NCI-H1436 treated with DMSO at 0.1 percent for 48 hours (cell line): ENCODE measurements at regions not wholly inside any gene's neighbourhood (a gene's known extent, or its start where the extent isn't known, plus 50 kb on each side); places are given as distances from the start of the nearest gene placed in this dataset.

Source experiments
- DNase-seq: peaks from one replicate; lab custom pipeline; 2025; lab: John Stamatoyannopoulos, UW

DNA sequence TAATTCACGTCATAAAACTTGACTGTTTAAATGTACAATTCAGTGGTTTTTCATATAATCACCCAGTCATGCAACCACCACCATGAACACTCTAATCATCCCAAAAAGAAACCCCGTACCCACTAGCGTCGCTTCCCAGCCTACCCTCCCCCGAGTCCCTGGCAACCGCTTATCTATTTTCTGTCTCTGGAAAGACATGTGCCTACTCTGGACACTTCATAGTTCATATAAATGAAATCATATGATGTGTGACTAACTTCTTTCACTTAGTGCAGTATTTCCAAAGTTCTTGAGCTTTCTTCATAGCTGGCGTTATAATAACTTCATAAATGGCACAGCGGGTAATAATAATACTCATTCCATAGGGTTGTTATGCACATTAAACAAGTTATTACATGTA, 215.2 kb downstream of the MYLK4 start:
- DNase-seq: no peak

DNA sequence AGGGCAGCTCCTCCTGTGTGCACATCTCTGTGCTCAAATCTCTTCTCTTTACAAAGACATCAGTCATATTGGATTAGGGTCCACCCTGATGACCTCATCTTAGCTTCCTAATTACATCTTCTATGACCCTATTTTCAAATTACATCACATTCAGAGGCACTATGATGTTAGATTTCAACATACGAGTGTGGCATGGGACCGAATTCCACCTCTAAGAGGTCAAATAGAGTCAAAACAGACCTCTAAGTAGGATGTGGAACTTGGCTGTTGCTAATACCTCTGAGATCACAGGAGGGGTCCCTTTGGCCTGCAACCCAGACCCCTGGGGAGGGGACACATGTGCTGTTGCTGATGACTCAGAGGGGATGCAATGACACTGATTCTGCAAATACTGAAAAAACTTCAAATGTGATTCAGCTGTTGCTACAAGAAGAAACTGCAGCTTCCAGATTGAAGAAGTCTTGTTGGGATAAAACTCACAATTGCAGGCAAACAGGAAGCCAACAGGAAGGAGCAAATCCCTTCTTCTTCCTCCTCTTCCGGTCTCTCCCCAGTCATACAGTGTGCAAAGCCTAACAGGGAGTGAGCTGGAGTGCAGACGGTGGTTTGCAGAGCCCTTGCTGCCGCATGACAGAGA, 216.2 kb downstream of the MYLK4 start:
- DNase-seq: no peak

DNA sequence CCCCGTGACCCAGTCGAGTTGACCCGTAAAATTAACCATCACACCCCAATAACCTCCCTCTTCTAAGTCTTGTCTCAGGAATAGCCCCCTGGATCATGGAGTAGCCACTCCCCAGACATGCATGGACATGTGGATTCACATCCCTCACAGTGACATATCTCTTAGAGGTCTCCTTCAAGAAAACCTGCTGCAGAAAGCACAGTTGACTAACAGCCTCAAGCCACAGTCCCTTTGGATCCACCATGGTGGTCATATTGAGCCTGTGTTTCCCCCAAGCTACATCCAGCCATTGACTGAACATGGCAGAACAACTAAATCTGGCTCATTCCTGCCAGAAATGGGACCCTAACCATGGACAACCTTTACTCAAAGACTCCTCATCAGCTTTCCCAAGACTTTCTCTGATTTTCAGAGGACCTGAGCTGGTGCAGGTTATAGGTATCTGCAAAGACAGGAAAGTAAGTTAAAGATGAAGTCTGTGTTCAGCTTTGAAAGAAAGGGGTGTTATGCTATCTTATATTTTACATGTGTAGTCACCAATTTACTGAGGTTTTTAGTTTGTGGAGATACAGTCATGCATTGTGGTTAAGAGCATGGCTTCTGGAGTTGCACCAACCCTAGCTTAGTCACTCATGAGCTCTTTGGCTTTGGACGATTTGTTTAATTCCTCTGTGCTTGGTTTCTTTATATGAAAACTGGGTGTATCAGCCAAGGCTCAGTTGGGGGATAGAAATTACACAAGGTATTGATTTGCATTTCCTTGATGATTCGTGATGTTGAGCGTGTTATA, 219.1 kb downstream of the MYLK4 start:
- no peak for DNase-seq

DNA sequence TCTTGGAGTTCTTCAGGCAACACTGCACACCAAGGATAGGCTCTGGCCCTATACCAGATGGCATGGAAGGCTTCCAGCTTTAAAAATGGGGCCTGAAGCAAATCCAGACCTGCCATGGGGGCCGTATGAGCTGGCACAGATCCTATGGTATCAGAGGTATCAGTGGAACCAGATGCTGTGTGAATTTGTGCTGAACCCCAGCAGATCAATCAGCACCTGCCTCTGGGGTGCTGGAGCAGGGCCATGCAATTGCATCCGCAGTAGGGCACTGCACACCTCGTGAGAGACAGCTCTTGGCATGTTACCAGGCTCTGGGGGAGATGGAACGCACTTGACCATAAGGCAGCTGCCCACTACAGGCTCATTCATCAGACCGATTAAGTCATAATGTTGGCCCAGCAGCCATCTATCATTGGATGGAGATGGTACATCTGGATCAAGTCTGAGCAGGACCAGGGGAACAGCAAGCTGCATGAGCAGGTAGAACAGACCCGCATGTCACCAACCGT, 221.5 kb downstream of the MYLK4 start:
- no peak for DNase-seq

DNA sequence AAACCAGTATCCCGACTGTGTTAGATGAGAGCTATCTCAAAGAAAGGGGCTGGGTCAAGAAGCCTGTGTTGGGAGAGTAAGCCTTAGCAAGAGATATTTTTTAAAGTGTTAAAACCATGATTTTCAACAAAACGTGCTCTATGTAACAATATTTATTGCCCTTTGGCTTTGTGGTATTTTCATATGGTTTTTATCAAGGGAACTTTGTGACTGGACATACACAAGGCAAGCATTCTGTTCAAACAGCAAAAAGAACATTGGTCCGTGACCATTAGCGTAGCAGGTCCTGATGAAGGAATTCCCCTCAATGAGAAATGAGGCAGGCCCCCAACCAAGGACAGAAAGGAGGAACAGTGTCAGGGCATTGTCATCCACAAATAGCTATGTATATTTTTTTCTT, 222.6 kb downstream of the MYLK4 start:
- DNase-seq: no peak

DNA sequence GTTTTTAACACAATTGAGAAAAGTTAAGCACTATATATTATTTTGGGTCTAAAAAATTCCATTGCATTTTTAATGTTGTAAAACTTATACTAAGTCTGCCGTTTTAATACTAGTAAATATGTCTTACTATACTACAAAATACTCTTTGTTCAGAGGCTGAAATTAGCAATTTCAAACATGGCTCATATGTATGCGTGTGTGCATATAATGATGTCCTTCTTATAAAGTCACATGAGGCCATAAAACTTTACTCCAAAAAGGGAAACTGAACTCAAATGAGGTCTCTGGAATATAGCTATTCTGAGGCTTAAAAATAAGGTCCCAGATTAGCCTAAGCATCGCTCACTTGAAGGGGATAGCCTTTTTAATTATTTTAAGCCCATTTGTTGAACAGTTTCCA, 224.0 kb downstream of the MYLK4 start:
- no peak for DNase-seq

DNA sequence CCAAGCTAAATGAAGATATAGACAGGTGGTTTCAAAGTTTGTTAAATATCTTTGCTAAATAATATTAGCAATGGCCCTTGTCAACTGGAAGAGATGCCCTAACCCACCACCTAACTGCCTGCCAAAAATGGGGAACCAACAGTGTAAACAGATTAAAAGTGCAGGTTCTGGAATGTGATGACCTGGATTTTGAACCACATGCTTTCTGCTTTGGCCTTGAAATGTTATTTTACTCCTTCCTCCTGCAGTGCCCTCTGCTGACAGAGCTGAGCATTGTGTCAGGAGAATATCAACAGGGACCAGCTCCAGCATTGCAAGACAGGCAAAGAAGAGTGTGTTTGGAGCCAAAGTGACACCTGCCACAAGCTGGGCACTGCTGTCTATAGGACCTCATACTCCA, 226.6 kb downstream of the MYLK4 start:
- no peak for DNase-seq

DNA sequence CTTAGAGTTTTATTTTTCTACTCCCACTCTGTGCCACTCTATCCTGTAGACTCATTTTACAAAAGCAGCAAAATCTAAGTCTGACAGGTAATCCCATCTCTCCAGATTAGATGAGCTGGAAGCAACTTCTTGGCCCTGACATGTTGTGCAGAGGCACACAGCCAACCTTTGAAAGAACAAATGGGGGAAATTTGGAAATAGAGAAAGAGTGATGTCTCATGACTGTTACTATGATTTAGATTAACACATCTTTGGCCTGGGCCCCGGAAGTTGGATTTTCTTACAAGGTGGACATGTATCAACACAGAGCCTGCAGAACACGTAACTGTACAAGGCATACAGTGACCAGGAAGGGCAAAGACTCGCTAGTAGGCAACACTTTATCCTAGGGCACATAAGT, 227.7 kb downstream of the MYLK4 start:
- no peak for DNase-seq

DNA sequence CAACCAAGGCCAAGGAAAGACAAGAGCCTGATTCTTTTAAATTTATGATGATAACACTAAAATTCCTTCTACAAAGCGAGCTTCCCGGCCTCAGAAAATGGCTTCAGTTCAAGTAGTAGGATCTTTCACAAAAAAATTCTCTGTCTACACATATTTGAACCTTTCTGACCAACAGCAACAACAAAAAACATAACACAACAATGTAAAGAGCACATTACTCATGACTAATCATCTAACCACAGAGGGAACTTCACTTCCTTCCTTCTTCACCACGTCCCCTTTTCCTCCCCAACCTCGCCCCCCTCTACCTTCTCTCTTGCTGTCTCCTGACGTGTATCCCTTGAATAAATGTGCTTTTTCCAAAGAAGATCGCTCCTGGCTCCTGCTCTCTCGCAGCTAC, 228.2 kb downstream of the MYLK4 start:
- no peak for DNase-seq

DNA sequence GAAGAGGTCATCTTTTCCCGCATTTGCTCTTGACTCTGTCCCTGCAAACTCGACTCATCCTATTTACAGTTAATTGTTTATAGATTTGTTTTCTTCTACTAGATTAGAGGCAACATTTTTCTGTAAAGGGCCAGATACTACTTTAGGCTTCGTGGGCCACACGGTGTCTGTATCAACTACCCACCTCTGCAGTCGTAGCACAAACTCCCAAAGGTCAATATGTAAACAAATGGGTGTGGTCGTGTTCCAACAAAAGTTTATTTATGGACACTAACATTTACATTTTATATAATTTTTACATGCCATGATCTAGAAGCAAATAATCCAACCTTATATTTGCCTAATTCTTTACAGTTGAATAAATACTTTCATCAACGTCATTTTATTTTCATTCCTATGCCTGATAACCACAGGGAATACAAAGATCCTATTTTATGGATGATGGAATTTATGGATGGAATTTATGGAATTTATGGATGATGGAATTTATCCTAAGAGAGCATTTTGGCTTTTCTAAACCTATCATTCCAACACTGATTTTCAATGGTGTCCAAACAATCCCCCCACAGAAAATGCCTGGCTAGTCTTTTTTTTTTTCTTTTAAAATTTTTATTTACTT, 232.8 kb downstream of the MYLK4 start:
- DNase-seq: no peak

DNA sequence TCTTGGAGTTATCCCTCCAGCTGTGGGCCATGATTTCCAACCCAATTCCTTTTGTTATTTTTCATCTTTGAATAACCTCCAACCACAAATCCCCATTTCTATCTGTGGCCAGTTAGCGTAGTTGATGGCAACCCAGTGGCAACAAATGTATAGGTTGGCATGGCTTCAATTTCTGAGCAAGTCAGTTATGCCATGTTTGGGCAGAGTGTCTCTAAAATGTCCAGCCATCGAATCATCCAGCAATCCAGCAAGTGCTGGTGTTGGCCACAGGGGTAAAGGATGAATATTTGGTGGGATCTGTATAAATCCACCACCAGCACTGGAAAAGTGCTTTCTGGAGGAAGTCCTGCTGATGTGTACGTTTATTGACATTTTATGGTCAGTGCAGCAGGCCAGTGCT, 233.3 kb downstream of the MYLK4 start:
- no peak for DNase-seq

DNA sequence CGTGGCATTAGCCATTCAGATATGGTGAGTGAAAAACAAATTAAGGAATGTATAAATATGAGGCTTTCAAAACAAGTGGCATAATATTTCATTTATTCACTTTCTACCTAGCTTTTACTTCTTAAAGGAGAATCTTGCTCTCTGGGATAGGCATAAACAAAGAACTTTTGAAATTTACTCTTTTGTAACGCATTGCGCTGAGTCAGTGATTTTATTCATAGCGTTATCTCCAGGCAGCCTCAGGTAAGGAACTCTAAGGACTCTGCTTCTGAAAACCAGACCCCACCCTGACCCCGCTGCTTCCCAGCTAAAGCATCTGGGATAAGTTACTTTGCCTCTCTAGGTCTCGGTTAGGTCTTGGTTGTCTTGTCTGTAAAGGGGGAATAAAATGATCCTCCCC, 234.7 kb downstream of the MYLK4 start:
- no peak for DNase-seq

DNA sequence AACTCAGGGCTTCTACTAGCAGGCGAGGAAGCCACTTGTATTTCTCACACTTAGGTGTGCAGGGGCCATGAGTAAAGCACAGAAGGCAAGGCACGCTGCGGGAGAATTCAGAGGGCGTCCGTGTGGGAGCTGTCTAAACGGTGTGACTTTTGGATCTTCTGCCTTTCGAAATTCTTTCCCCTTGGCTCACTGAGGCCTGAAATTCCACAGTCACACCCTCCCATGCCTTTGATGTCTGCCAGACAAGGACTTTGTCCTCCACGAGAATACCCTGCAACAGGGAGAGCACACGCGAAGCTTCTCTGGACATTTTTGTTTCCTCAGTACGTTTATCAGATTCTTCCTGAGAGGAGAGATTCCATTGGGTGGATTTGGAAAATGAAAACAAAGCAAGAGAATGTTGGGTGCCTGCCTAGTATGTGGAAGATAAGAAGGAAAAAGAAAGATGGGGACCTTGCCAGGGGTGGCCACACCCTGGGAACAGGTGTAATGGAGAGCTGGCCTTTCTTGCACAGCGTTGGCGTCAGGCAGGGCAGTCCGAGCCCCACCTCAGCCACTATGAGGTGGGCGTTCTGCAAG, 235.7 kb downstream of the MYLK4 start:
- DNase-seq: no peak

DNA sequence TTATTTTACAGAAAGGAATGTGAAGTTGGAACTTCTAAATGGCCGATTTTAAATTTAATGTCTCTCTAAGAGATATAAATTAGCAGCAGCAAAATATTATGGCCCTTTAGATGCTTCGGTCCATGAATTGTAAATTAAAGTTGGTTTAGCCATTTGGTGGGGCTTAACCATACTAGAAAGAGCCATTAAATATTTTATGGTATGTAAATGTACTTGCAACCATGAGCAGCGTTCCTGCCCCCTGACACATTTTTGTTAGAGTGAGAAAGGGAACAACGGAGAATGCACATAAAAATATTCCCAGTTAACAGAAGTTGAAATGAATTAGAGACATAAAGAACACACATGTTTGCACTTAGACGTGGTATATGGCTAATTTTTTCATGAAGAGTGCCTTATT, 237.9 kb downstream of the MYLK4 start:
- DNase-seq: no peak

DNA sequence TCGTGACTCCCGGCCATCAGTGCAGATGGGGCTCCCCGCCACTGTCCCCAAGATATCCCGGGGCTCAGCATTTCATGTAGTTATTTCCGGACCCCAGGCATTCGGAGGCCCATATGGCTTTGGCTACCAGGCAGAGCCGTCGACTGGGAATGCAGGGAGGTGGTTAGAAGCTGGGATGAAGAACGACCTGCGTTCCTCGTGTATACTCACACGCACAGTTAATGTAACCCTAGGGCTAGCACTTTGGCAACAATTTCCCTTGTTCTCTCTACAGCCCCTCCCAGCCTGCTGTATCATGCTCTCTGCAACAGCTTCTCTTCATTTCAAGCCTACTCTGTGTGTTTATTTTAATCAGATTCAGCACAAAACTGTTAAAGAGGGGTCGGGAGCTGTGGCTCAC, 240.4 kb downstream of the MYLK4 start:
- no peak for DNase-seq

DNA sequence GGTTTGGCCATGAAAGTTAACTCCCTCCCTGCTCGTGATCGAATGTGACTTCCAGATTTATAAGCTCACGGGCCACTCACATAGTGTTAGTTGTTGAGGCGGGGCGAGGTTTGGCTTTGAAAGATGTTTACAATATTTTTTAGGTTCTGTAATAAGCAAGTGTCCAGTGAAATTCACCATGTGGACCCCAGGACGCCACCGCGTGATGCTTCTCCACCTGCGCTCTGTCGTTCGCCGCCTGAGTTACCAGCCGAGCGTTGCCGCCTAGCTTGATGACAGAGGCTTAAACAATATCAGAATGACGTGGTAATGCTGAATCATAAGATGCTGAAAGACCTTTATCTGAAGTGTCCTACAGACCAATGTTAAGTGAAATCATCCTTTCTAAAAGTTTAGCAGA, 241.0 kb downstream of the MYLK4 start:
- no peak for DNase-seq

DNA sequence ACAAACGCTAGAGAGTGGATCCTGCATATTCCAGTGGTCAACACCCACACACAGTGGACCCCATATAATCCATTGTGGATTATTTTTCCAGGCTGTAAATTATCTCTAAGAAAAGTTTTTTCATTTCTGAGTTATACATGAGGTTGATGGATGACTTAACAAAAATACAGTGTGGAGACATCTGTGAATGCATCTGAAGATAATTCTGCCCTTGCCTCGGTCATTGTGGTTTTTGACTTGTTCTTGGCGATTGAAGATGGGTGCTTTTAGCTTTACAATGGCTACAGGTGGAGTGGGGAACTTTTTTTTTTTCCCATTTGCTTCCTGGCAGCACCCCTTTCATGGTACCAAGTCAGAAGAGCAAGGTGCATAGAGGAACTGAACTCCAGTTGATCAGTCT, 242.7 kb downstream of the MYLK4 start:
- DNase-seq: no peak

DNA sequence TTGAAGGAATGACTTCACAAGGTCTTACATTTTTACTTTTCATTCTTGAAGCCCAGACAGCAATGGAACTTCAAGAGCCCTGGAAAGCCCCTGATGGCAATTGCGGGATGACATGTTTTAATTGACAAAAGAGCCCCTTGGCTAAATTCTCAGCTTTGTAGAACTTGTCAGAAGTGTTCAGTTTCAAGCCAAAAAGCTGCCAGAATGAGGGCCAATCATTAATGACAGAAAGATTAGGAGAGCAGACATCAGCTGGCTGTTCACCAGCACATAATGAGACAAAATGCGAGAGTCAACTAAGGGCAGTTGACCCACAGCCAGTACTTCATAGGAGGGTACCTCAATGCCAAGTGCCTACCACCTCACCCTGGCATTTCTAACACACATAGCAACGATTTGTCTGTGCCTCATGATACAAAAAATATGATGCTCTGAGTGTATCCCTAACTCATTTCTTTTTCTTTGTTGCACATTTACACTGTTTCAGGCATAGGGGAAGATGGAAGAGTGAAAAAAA, 243.1 kb downstream of the MYLK4 start:
- no peak for DNase-seq

DNA sequence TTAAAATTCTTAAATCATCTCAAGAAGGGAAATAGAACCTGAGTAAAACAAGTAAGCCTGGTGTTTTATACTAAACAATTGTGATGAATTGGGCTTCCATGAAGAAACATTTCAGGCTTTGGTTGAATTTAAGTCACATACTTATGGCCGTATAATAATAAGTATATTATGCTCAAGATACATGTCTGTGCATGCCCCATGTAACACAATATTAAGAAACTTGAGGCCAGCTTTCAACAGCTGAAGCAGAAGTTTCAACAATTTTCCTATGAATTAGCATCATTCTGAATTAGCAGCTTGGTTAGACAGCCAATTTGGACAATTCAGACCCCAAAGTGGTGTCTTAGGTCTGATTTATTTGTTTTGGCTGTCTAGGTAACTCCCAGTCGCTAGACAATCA, 243.7 kb downstream of the MYLK4 start:
- no peak for DNase-seq

DNA sequence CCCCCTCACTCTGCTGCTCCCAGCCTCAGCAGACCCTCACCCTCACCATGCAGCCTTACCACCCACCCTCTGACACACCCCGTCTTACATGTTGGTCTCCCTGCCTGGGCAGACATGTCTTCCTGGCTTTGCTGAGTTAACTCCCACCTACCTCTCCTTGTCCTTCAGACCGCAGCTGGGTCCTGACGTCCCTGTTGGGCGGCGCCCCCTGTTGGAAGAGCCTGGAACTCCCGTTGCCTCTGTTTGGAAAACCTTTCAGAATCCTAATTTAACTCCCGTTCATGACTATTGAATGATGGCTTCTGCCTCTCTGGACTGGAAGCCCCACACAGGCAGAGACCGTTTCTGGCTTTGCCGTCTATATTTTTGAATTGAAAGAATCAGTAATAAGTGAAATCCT, 245.1 kb downstream of the MYLK4 start:
- DNase-seq: no peak

DNA sequence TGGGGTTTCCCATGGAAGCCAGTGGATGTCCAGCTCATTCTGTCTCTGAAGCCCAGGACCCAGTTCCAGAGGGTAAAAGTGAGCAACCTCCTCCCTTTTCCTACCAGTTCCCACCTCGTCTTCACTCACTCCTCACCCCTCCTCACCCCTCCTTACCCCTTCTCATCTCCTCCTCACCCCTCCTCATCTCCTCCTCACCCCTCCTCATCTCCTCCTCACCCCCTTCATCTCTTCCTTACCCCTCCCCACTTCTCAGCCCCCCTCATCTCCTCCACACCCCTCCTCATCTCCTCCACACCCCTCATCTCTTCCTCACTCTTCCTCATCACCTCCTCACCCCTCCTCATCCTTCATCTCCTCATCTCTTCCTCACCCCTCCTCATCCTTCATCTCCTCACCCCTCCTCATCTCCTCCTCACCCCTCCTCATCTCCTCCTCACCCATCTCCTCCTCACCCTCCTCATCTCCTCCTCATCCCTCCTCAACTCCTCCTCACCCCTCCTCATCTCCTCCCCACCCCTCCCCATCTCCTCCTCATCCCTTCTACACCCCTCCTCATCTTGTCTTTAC, 246.1 kb downstream of the MYLK4 start:
- no peak for DNase-seq

DNA sequence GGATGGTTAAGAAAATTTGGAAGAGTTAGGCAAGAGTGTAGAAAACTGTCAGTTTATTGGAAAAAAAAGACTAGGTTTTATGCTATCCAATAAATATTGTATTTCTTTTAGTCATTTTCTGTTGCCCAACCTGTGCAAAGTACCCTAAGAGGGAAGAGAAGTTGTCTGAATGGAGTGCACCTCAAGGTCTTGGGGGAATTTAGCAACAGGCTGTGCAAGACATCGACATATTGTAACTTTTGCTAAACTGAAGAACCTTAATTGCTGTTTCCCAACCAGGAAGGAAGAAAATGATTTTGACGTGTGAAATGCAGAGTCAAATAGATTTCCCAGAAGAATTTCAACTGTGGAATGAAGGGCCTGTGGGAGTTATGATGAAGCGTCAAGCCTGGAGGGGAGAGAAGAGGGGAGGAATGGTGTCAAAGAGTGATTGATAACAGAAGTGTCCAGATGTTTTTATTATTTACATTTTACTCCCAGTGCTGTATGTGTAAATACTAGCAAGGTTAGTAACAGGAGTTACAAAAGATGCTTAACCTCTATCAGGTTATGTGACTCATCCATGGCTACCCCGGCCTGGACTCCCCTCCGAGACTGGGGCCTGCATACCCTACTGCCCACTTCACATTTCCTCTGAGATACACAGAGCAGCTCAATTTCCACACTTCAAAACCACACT, 246.8 kb downstream of the MYLK4 start:
- DNase-seq: no peak
